ENCODE measurements at regions not wholly inside any gene's neighbourhood (a gene's known extent, or its start where the extent isn't known, plus 50 kb on each side); places are given as distances from the start of the nearest gene placed in this dataset.

DNA sequence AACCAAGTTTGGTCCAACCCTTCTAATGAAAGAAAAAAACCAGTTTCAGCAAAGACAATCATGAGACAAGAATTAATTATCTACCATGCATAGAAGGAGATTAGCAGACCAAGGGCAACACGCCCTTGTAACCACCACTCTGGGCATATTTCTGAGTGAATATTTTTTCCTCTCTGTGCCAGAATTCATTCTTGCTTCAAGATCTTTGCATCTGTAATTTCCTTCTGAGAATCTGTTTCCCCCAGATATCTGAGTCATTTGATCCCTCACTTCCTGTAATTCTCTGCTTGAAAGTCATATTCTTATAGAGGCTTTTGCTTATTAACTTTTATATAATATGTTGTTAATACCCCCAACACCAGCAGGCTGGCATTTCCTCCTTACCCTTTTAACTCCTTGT is 243.7 kb downstream of the SLC16A7 start:
- no peak for DNase-seq

DNA sequence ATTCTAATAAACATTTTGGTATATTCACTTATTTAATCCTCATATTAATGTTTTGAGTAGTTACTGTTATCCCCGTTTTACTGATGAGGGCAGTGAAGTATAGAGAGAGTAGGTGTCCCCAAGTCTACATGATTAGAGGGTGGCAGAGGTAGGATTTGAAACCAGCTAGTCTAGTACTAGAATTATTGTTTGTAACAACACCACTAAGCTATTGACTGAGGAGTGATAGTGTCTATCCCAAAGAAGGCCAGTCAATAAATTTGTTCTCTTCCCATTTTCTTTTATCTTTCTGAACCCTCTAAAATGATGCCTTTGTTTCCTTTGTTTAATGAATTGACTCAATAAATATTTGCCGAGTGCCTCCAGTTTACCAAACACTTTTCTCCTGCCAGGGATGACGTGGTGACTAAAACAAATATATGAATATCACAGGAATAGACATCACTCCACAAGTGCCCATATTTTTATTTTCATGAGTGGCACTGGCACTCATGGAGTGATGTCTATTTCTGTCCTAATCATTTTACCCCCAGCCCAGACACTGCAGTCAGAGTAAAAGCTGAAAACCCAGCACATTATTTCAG is 247.5 kb downstream of the SLC16A7 start:
- DNase-seq, result no peak

DNA sequence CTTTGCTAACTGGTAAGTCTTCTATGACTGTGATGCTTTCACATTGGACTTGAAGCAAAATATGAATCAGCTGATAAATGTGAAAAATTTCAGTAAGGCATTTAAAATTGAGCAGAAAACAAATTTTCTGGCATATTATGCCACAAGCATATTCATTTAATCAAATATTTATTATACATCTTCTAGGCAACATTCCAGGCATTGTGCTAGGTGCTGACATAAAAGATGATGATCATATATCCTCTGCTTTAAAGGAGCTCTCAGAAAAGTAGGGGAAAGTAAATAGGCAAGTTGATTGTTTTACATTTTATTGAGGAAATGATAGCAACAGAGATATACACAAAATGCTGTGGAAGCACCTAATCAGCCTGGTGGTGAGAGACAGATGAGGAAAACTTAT is 248.9 kb downstream of the SLC16A7 start:
- no peak for DNase-seq

DNA sequence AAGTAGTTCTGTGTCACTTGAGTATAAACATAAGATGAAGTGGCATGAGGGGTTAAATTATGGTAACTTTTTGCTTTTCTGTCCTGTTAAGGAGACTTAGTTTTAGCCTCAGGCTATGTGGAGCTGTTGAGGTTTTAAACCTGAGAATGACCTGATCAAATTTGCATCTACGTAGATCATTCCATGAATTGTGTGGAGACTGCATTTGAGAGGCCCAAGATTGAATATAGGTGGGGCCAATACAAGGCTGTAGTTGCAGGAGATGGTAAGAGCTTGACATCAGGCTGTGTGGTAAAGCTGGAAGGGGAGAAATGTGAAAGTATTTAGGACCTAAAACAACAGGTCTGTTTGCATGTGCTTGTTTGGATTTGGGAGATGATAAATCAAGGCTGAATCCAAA is 249.5 kb downstream of the SLC16A7 start:
- DNase-seq, result no peak

DNA sequence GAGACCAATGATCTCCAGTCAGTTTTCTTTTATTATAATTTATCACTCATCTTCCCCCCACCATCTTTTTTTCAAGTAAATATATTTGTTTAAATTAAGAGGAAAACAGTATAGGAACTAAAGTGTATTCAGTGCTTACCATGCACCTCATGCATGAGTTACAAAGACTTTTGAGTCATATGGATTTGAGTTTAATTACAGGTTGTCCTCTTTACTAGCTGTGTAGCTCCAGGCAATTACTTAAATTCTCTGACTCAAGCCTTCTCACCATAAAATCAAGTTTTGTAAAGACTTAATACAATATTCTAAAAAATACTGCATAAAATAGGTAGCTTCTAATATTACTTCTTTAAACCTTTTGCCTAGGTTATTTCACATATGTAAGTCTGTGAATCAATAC is 251.3 kb downstream of the SLC16A7 start:
- no peak for DNase-seq

DNA sequence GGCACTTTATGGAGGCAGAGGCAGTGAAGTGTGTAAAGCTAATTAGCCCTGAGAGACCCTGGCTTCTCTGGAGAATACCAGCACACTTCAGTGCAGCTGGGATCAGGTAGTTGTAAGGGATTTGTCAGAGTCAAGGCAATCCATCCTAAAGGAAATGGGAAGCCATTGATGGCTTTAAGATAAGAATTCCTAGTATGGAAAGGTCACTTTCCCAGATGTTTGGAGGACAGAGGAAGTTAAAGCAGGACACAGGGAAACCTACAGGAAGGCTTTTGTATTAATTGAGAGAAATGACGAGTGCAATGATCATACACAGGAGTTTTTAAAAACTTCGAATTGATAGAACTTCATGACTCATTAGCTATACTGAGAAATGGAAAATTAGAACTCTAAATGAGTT is 254.4 kb downstream of the SLC16A7 start:
- no peak for DNase-seq

DNA sequence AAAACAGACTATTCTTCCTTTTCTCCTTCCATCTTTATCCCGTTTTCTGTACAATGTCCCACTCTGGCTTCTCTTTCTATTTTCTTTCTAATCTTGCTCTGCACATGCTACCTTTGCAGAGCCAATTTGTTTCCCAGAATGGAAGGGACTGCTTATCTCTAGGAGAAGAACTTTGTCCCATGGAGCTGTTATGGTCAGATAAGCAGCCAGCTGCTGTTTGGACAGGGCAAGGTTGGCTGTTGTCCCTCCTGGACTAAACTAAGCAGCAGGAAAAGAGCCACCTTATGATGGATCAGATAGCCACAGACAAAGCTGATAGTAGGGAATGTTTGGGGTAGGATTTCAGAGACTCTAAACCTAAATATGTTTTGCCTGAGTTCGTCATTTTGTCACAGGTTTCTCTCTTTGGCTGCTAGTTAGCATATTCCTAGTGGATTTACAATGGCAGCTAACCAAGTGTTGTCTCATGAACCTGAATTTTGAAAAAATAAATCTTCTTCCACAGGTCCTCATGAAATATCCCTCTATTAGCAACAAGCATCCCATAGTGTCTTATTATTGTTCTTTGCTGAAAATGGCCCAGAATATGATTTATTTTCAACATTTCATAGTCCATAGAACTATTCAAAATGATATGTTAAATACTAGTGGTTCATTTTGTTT is 262.8 kb downstream of the SLC16A7 start:
- no peak for DNase-seq

DNA sequence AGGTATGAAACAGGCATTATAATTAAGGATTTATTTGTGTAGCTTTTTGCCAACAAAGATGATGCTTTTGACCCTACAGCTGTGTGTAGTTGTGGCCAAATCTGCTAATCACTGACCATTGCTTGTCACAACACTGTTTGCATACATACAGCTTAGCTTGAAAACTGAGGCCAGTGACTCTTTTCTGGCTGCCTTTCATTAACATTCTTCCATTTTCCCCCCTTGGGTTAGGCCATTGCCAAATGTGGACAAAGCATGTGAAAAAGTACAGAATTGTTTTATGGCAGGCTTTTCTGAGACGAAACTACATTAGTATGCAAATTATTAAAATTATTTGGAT is 263.3 kb downstream of the SLC16A7 start:
- DNase-seq, result no peak

DNA sequence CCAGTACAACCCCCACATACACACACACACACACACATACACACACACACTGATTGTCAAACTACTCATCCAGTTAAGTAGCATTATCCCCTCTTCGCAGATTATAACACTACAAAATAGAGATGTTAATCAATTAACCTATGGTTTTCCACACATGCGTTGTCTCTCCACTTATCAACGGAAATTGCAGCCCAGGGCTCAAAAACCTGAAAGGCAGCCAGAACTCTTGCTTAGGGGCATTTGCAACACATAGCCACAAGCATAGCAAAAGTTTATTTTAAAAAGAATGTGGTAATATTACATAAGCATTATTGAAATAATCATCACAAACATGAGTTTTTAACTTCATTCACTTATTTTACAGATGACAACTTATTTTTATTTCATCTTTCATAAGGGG is 265.8 kb downstream of the SLC16A7 start:
- DNase-seq, result no peak

DNA sequence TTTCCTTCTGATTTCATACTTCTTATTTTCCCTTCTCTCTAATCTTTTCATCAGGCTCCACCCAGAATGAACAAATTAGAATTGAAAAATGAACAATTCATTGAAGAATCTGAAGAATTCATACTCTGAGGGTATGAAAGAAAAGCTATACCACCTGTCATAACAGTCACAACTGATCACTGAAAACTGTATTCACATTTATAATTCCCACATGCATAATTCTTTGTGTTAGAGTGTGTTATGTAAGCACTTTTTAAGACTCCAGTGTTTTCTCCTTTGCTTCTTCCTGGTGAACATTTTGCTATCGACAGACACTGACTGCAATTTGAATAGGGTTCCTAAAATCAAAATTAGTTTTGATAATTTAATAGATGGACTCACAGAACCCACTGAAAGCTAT is 271.2 kb downstream of the SLC16A7 start:
- DNase-seq, result no peak

DNA sequence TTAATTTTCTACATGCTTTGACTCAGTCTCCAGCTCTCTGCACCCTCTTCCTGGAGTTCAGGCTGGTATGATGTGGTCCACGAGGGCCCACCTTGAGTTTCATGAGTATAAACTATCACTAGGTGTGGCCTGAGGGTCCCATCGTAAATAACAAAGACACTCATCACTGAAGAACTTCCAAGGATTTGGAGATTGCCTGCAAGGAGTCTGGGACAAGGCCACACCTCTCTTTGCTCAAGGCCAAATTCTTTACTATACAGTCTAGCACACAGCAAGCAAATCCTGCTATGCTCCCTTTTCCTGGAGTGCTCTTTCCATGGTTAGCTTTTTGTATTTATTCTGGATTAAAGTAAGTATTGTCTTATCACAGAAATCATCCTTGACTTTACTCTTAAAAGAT is 271.9 kb downstream of the SLC16A7 start:
- DNase-seq, result no peak

DNA sequence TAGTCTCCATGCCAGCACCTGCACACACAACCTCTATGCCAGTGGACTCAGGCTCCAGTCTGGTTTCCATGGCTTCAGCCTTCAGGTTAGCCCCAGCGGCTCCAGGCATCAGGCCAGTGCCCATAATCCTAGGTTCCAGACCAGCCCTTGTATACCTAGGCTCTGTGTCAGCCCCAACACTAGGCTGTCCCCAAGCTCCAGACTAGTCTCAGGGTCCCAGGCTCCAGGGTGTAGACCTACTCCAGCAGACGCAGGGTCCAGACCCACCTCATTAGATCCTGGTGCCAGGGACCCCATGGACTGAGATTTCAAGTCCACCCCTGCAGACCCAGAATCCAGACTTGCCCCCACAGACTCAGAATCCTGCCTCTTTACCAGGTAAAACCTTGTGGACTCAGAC is 275.9 kb downstream of the SLC16A7 start:
- DNase-seq, result no peak

DNA sequence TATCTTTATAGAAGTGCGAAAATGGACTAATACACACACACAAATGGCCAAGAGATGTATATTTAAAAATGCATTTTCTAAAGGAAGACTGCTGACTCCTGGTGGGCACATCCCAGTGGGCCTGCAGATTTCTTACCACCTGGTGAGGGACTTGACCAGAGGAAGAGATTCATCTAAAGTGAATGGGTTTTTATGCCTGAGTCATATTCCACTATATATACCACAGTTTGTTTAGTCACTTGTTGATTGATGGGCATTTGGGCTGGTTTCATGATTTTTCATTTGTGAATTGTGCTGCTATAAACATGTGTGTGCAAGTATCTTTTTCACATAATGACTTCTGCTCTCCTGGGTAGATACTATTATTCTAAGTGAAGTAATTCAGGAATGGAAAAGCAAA is 277.3 kb downstream of the SLC16A7 start:
- no peak for DNase-seq

DNA sequence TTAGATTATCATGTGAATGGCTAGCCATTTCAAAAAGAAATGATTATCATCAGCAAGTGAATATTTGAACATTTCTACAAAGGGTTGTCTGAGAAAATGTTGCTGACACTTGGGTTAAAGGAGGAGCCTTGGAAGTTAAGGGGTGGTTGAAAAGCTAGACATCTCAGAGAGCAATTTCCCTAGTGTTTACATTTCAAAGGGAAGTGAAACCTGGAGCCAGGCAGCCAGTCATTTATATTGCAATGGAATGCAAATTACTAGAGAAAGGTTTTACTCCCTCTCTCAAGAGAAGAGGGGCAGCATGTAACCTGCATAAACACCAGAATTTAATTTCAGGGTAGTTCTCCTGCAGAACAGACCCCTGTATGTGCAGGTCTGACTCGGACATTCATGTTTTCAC is 279.0 kb downstream of the SLC16A7 start:
- DNase-seq, result no peak

DNA sequence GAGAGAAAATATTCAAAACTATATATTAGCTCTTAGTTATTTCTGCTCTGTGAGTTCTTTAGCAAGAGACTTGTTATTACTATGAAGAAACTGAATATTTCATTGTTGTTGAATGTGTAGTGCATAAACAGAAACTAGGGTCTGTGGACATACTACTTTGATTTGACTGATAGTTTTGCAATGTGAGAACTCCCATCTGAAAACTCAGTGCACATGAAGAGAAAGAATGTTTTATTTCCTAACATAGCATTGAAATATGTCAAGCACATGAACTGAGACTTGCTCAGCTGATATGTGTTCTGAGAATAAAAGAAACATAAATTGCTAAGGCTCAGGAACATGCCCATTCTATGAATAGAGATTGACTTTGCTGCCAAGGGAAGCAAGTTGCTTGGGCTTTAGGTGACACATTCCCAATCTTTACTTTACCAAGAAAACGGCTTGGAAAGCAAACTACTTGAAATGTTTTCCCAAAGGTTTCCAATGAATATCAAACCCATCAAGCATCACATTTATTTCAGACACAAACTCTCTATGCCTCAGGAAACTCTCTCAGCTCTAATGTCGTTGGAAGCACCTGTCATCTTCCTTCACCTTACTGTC is 290.4 kb downstream of the SLC16A7 start:
- no peak for DNase-seq

DNA sequence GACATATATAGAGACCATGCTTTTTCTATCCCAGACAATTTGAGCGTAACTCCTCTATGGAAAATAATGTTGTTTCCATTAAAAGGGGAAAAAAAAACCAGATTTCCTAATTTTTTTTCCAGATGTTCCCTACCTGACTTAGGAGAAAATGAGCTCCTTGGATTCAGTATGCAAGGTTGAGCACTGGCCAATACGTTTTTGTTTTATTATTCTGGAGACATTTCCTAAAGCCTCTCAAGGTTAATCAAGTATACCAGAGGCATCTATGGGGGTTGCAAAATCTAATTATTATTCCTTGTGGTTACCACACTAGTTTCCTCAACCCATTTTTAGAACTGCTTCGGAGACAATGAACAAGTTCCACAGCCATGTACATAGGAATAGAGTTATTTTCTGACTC is 291.3 kb downstream of the SLC16A7 start:
- no peak for DNase-seq

DNA sequence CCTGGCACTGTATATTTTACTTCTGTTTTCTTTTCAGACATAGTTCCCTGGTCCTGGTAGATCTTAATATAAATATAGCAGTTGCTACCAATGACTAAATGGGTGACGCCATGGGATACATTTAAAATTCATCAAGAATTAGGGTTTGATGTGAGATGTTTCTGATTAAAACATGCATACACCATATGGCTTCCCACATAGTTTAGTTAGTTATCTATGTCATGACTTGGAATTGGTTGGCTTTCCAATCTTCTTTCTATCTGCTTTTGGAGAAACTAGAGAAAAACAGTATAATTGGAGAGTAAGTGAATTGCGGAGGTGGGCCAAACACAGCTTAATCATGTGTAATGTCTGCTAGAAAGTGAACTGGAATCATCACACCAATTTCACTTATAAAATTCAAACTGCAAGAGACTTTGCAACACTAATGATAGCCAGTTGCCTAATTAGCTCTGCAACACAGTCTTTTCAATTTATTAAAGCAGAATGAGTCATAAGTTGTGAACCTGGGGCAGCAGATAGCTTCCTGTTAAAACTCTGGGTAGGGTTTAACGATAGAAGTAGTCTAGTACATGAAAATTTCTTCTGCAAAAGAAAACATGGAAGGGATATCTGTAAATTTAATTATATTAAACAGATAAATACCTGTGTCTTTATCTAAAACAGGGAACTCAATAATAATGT is 295.2 kb downstream of the SLC16A7 start:
- DNase-seq, result no peak

DNA sequence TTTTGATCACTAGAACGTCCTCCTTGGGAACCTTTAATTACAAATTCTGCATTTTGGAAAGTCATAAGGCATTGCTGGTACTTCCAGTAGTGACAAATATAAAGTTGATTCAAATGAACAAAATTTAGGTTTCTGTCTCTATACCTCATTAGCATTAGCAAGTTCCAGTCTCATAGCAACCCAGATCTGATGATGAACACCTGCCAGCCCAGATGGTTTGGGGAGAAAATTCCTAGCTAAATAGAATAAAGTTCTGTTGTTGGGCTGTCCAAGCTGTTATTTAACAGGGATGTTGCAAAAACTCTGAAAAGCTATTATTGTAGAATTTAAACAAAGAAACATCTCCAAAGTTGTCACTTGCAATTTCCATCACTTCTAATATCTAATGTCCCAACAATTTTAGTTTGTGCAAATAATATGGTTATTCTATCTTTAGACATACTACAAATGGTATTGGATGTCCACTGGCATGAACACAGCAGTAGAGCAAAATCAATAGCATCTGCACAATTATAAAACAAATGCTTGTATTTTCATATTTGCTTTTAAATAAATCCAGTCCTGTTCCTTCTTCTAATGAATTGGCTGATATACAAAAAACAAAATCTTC is 299.4 kb downstream of the SLC16A7 start:
- DNase-seq, result no peak

DNA sequence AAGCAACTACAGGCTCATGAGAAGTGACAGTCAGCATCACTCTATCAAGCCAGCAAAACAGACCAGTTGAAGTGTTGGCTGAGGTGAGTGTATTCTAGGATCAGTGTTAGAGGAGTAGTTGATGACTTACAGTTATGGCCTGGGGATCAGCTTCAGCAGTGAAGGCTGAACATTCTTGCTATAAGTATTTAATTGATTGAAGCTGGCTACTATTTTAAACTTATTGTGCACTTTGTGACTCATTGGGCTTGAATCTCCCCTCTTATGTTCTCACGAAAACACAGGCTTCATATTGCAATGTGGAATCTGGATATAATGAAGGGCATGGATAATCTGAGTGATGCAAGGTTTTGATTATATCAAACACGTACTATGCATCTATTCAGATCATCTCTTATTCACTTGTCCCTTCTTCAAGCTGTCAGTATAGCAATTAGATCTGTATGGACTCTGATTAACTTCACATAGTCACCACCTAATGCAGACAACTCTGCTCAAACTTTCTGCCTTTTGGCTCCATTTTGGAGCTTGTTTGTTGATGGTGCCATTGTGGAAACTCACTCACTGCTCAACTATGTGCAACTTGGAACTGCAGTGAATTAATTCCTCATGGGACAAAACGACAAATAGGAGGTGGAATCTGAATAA is 309.2 kb downstream of the SLC16A7 start:
- DNase-seq, result no peak

DNA sequence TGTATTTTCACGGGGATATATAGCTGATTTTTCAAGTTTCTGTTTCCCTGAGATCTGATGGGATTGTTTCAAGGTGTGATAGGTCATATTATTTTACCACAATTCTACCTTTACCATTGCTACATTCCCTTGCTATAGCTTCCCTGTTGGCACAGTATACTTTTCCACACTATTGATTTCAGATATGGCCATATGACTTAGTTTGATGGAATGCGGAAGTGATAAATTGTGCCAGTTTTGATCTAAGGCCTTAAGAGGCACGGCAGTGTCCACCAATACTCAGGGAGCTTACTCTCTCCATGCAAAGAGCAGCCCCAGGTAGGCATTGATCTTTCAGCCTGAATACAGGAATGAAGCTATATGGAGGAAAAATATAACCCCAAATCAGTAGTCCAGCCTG is 315.7 kb downstream of the SLC16A7 start:
- no peak for DNase-seq

DNA sequence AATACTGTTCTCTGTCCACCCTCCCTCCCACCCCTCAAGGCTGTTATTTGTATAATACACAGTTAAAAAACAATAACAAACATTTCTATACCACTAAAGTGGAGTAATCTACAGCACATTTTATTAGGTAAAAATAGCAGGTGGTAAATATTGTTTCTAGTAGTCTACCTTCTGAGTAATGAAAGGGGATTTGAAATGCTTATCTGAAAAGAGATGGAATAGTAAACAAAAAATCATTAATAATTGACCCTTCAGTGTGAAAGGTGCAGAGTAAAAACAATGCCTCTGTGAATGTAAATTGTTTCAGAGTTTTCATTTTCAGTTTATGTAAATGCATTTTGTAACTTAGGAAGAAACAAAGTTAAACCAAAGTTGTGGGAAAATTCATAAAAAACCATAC is 321.2 kb downstream of the SLC16A7 start:
- DNase-seq, result no peak

DNA sequence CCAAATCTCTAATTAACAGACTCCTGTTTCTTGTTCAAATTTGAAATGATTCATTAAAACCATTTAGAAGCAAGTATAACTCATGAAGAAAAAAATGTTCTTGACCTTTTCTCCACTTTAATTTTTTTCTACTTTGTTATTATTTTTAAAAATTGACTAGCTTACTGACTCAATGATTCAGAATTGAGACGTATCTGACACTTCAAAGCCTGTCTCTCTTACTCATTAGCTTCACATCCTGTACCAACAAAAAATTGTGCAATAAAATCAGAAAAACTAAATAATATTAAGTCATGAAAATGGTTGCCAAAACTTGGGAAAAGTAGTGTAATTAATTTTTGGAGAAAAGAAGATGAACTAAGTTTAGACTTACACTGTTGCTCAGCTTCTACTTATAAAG is 331.2 kb downstream of the SLC16A7 start:
- DNase-seq, result no peak

DNA sequence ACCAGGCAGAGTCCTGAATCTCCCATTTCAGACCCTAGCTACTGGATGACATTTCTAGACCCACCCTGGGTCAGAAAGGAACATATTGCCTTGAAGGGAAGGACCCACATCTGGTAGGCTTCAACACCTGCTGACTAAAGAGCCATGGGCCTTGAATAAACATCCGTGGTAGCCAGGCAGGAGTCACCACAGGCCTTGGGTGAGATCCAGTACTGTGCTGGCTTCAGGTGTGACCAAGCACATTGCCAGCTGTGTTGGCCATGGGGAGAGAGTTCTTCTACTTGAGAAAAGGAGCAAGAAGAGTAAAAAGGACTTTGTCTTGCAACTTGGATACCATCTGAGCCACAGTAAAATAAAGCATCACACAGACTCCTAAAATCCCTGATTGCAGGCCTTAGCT is 332.6 kb downstream of the SLC16A7 start:
- DNase-seq, result no peak

DNA sequence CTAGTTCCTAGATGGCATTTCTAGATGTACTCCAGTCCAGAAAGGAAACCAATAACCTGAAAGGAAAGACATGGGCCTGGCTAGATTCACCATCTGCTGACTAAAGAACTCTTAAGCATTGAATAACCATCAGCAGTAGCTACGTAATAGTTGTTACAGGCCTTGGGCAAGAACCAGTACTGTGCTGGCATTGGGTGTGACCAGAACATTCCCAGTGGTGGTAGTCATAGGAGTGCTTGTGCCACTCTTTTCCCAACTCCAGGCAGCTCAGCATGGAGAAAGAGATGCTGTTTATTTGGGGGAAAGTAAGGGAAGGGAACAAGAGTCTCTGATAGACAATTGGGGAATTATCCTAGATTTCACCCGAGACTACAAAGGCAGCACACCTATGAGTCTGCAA is 333.3 kb downstream of the SLC16A7 start:
- DNase-seq, result no peak

Measured in CD4-positive, alpha-beta T cell treated with Interleukin-10 for 1 hour (primary cell).